IMR-90 (cell line): ENCODE measurements at regions not wholly inside any gene's neighbourhood (a gene's known extent, or its start where the extent isn't known, plus 50 kb on each side); places are given as distances from the start of the nearest gene placed in this dataset.

Source experiments
- ATAC-seq: fragments of 200-7000 bp; cut with Tn5 transposase; 2 replicates; pipeline ENCODE4 v1.9.1; 2020; ENCODE audit warnings: low read depth, mild to moderate bottlenecking, moderate library complexity
- BruUV-seq: library from RNA; stranded (reverse); fragments of 400-500 nt; replicated peaks from 2 replicates; lab custom pipeline; 2021; lab: Mats Ljungman, UMichigan
- CTCF ChIA-PET: fragments of 300-600 bp; formaldehyde crosslinking; extraction: SDS; loops from one replicate; lab custom pipeline; 2021; ENCODE audit warnings: antibody characterized with exemption; lab: Yijun Ruan, JAX
- POLR2A ChIA-PET: fragments of 300-600 bp; sonication (Branson Sonifier 250); formaldehyde crosslinking; loops from one replicate; lab custom pipeline; 2022; ENCODE audit warnings: antibody characterized with exemption; ENCODE audit not compliant: unreplicated experiment; lab: Charles Lee
- DNase-seq: peaks from one replicate; pipeline ENCODE4 v3.0.0; 2013
- H2AFZ ChIP-seq: replicated peaks from 2 replicates; pipeline ENCODE3; 2013; ENCODE audit warnings: low read length, mild to moderate bottlenecking; ENCODE audit not compliant: poor library complexity
- H2AK5ac ChIP-seq: 2 replicates; pipeline ENCODE4 v1.6.1; 2013; ENCODE audit warnings: low read depth, low read length, inconsistent platforms
- H2AK9ac ChIP-seq: replicated peaks from 2 replicates; pipeline ENCODE3; 2013; ENCODE audit warnings: mild to moderate bottlenecking, low read depth, low read length, moderate library complexity; ENCODE audit not compliant: poor library complexity
- H2BK120ac ChIP-seq: 2 replicates; pipeline ENCODE4 v1.6.1; 2013; ENCODE audit warnings: low read depth, low read length, inconsistent platforms
- H2BK15ac ChIP-seq: 3 replicates; pipeline ENCODE4 v1.6.1; 2013; ENCODE audit warnings: low read depth, low read length, inconsistent platforms
- H2BK20ac ChIP-seq: 2 replicates; pipeline ENCODE4 v1.6.1; 2013; ENCODE audit warnings: low read depth, mild to moderate bottlenecking, inconsistent platforms, low read length, moderate library complexity
- H2BK5ac ChIP-seq: 2 replicates; pipeline ENCODE4 v1.6.1; 2013; ENCODE audit warnings: mild to moderate bottlenecking, low read depth, low read length, inconsistent platforms; ENCODE audit not compliant: poor library complexity, severe bottlenecking
- H3K14ac ChIP-seq: replicated peaks from 2 replicates; pipeline ENCODE4 v1.6.1; 2013; ENCODE audit warnings: low read depth, low read length, inconsistent platforms
- H3K18ac ChIP-seq: 2 replicates; pipeline ENCODE4 v1.6.1; 2013; ENCODE audit warnings: low read depth, low read length, control low read depth
- H3K23ac ChIP-seq: 2 replicates; pipeline ENCODE4 v1.6.1; 2013; ENCODE audit warnings: low read depth, low read length, inconsistent platforms
- H3K27ac ChIP-seq: 2 replicates; pipeline ENCODE4 v1.5.1; 2013; ENCODE audit warnings: mild to moderate bottlenecking, control low read depth, low read length; ENCODE audit not compliant: insufficient read depth
- H3K27me3 ChIP-seq: 2 replicates; pipeline ENCODE4 v1.6.1; 2013; ENCODE audit warnings: low read length; ENCODE audit not compliant: control insufficient read depth, insufficient read depth
- H3K36me3 ChIP-seq: 2 replicates; pipeline ENCODE4 v1.6.1; 2013; ENCODE audit warnings: low read length, mixed read lengths; ENCODE audit not compliant: control insufficient read depth, insufficient read depth
- H3K4ac ChIP-seq: 2 replicates; pipeline ENCODE4 v1.6.1; 2013; ENCODE audit warnings: low read depth, low read length, inconsistent platforms
- H3K4me1 ChIP-seq: 2 replicates; pipeline ENCODE4 v1.6.1; 2013; ENCODE audit warnings: low read length, mixed read lengths; ENCODE audit not compliant: control insufficient read depth, insufficient read depth
- H3K4me2 ChIP-seq: 2 replicates; pipeline ENCODE4 v1.6.1; 2013; ENCODE audit warnings: low read depth, mild to moderate bottlenecking, control low read depth, low read length, moderate library complexity
- H3K4me3 ChIP-seq: 2 replicates; pipeline ENCODE4 v1.5.1; 2013; ENCODE audit warnings: low read depth, mild to moderate bottlenecking, control low read depth, low read length, moderate library complexity; ENCODE audit not compliant: insufficient read depth
- H3K56ac ChIP-seq: 2 replicates; pipeline ENCODE4 v1.6.1; 2013; ENCODE audit warnings: low read length, inconsistent platforms; ENCODE audit not compliant: insufficient read depth; ENCODE audit errors: extremely low read depth
- H3K79me1 ChIP-seq, 2 experiments: 2 replicates each; pipeline ENCODE4 v1.6.1; 2013; ENCODE audit warnings: low read length in 2 of 2, inconsistent platforms in 1 of 2, low read depth in 1 of 2
- H3K9ac ChIP-seq: 2 replicates; pipeline ENCODE4 v1.6.1; 2013; ENCODE audit warnings: low read depth, low read length, control low read depth
- H3K9me1 ChIP-seq: 2 replicates; pipeline ENCODE4 v1.6.1; 2013; ENCODE audit warnings: low read length, inconsistent platforms; ENCODE audit not compliant: insufficient read depth
- H3K9me3 ChIP-seq: 2 replicates; pipeline ENCODE4 v1.6.1; 2013; ENCODE audit warnings: low read length; ENCODE audit not compliant: control insufficient read depth, insufficient read depth
- H4K20me1 ChIP-seq: 2 replicates; pipeline ENCODE4 v1.6.1; 2013; ENCODE audit warnings: low read length, inconsistent platforms; ENCODE audit not compliant: insufficient read depth
- H4K5ac ChIP-seq: 2 replicates; pipeline ENCODE4 v1.6.1; 2013; ENCODE audit warnings: mild to moderate bottlenecking, low read depth, low read length, control low read depth
- H4K8ac ChIP-seq, 2 experiments: 2 replicates each; pipeline ENCODE4 v1.6.1; 2013; ENCODE audit warnings: low read depth in 2 of 2, low read length in 2 of 2, control low read depth in 1 of 2, inconsistent platforms in 1 of 2
- H4K91ac ChIP-seq: 2 replicates; pipeline ENCODE4 v1.6.1; 2013; ENCODE audit warnings: low read depth, low read length, inconsistent platforms; ENCODE audit not compliant: insufficient read depth
- BHLHE40 ChIP-seq: fragments of 150-350 bp; IDR thresholded peaks from 2 replicates; pipeline ENCODE4 v1.6.1; 2016; ENCODE audit warnings: mild to moderate bottlenecking, low read depth, low read length
- CEBPB ChIP-seq: IDR thresholded peaks from 2 replicates; pipeline ENCODE4 v1.6.1; 2012; ENCODE audit warnings: low read depth, low read length, improper control_type of control experiment
- CHD1 ChIP-seq: IDR thresholded peaks from 2 replicates; pipeline ENCODE4 v1.6.1; 2012; ENCODE audit warnings: low read depth, low read length, improper control_type of control experiment
- CTCF ChIP-seq: conservative IDR thresholded peaks from 2 replicates; pipeline ENCODE4 v1.5.1; 2012; ENCODE audit warnings: mild to moderate bottlenecking, low read depth, low read length, improper control_type of control experiment
- ELK1 ChIP-seq: fragments of 150-350 bp; IDR thresholded peaks from 2 replicates; pipeline ENCODE4 v1.6.1; 2016; ENCODE audit warnings: low read depth, mild to moderate bottlenecking, low read length, moderate library complexity, borderline replicate concordance
- FOS ChIP-seq: fragments of 150-350 bp; IDR thresholded peaks from 2 replicates; pipeline ENCODE4 v1.6.1; 2016; ENCODE audit warnings: low read depth, low read length
- MAFK ChIP-seq: IDR thresholded peaks from 2 replicates; pipeline ENCODE4 v1.6.1; 2012; ENCODE audit warnings: low read depth, low read length, improper control_type of control experiment
- RAD21 ChIP-seq: IDR thresholded peaks from 2 replicates; pipeline ENCODE4 v1.6.1; 2012; ENCODE audit warnings: low read length, improper control_type of control experiment
- RFX5 ChIP-seq: IDR thresholded peaks from 2 replicates; pipeline ENCODE4 v1.8.0; 2012; ENCODE audit warnings: low read depth, mild to moderate bottlenecking, low read length, moderate library complexity
- SMC3 ChIP-seq: fragments of 150-350 bp; IDR thresholded peaks from 2 replicates; pipeline ENCODE4 v1.6.1; 2016; ENCODE audit warnings: low read depth, mild to moderate bottlenecking, antibody characterized with exemption, low read length, moderate library complexity
- USF2 ChIP-seq: fragments of 150-350 bp; IDR thresholded peaks from 2 replicates; pipeline ENCODE4 v1.6.1; 2017; ENCODE audit warnings: mild to moderate bottlenecking, antibody characterized with exemption, low read length, low read depth
- WGBS, 2 experiments: methylation state at CpG; one replicate each; pipeline versions ENCODE4 v1.1.5 to v1.1.7; 2013; ENCODE audit warnings: missing lambda C conversion rate in 2 of 2; ENCODE audit not compliant: insufficient read length in 1 of 2; ENCODE audit errors: extremely low coverage in 2 of 2; 5-methylcytosine and 5-hydroxymethylcytosine counted together
- dilution Hi-C: fragments of 300-500 bp; cut with HindIII; formaldehyde crosslinking; loops from one replicate; pipeline ENCODE4 v1.14.3; 2018; ENCODE audit warnings: low sequenced_read_pairs; ENCODE audit not compliant: unreplicated experiment
- in situ Hi-C: fragments of 300-500 bp; cut with MboI; formaldehyde crosslinking; loops from 3 replicates; pipeline ENCODE4 v1.14.3; 2019; ENCODE audit warnings: low sequenced_read_pairs, inconsistent platforms, mixed read lengths
- intact Hi-C: fragments of 100-400 bp; cut with micrococcal nuclease; formaldehyde crosslinking; loops from 2 replicates; pipeline ENCODE4 v1.10.0; 2022

- no peaks in the 10 kb centered on the region for H3K27me3 ChIP-seq
- no peak overlapping the region for H2BK120ac ChIP-seq
- no peaks in the 10 kb centered on the region for H3K4me1 ChIP-seq
- TF ChIP-seq CEBPB = no peak
- no peak for TF ChIP-seq CHD1
- no peak for TF ChIP-seq FOS
- no peak for TF ChIP-seq BHLHE40
- no peak for TF ChIP-seq MAFK
- no peak for TF ChIP-seq ELK1
- no peak for TF ChIP-seq CTCF
- no peak for TF ChIP-seq RAD21
- TF ChIP-seq RFX5 = no peak
- no peak for TF ChIP-seq SMC3
- TF ChIP-seq USF2 = no peak
- no peak overlapping the region for H2BK20ac ChIP-seq
- no peak overlapping the region for H3K27ac ChIP-seq
- ChIA-PET POLR2A (no interaction called here), CTCF (no interaction called here)
- H3K4me2 ChIP-seq = no peak overlapping the region
- WGBS, 2 experiments = no CpG with 5 or more reads among the region's 6 CpGs
- H3K9me1 ChIP-seq = no peaks in the 10 kb centered on the region
- no peak overlapping the region for H2AK9ac ChIP-seq
- no peak overlapping the region for H4K8ac ChIP-seq
- H3K23ac ChIP-seq = no peak overlapping the region
- H3K4me3 ChIP-seq = no peak overlapping the region
- no peak overlapping the region for H2AFZ ChIP-seq
- in situ Hi-C loops = no loop called here
- ATAC-seq = no peak
- H3K56ac ChIP-seq = no peak overlapping the region
- no peak overlapping the region for H3K18ac ChIP-seq
- H3K9ac ChIP-seq = no peak overlapping the region
- intact Hi-C loops = no loop called here
- no peaks in the 10 kb centered on the region for H3K9me3 ChIP-seq
- H2BK5ac ChIP-seq = no peak overlapping the region
- no peak overlapping the region for H3K14ac ChIP-seq
- no peak overlapping the region for H3K4ac ChIP-seq
- H2AK5ac ChIP-seq = no peak overlapping the region
- no peaks in the 10 kb centered on the region for H4K20me1 ChIP-seq
- no peaks in the 10 kb centered on the region for H3K36me3 ChIP-seq
- dilution Hi-C loops = no loop called here
- no peak for DNase-seq
- H3K79me1 ChIP-seq = no peaks in the 10 kb centered on the region
- H4K91ac ChIP-seq = no peak overlapping the region
- no TSS peak for BruUV-seq
- H2BK15ac ChIP-seq = no peak overlapping the region
- H4K5ac ChIP-seq = no peak overlapping the region
These were observed 122.7 kb upstream of the SPDL1 start for GRCh38 chr5:169460896-169461295.
